ENCODE measurements at regions not wholly inside any gene's neighbourhood (a gene's known extent, or its start where the extent isn't known, plus 50 kb on each side); places are given as distances from the start of the nearest gene placed in this dataset.
"Not testable (repeated sequence)": the region's sequence is repeated elsewhere in the genome, so short reads cannot be mapped to it uniquely, and the experiment has no call there.

DNA sequence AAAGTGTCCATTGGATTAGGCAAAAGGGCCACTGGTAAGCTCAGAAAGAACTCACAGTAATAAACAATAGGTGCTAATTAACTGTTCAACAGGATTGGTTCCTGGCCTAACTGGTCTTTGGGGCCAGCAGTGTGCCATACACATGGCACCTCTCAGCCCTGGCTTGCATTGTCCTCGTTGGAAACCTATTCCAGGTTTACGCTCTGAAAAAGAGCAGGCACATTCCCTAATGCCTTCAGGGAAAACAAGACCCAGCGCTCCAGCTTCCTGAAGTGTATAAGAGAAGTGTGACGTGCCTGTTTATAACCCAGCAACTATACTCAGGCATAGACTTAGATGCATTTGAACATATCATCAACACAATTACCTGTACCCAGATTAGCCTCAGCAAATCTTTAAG, 51.9 kb upstream of the RBM47 start:
- Histone ChIP-seq H4K20me1 (ENCODE audit: insufficient read depth) (no peaks in the 10 kb centered on the region), H3K4me1 (ENCODE audit: insufficient read depth) (no peaks in the 10 kb centered on the region), H3K79me2 (ENCODE audit: insufficient read depth) (no peaks in the 10 kb centered on the region), H3K9me2 (ENCODE audit: insufficient read depth) (no peaks in the 10 kb centered on the region), H3K9me3 (ENCODE audit: low read depth) (no peaks in the 10 kb centered on the region), H2AFZ (no peak overlapping the region), H3K27ac (no peak overlapping the region), H3K36me3 (ENCODE audit: low read depth) (no peaks in the 10 kb centered on the region), H3K27me3 (replicated peaks; ENCODE audit: insufficient read depth) (no peaks in the 10 kb centered on the region), H3F3A (ENCODE audit: insufficient read depth) (no peaks in the 10 kb centered on the region), H3K4me3 (no peak overlapping the region), H3K9ac (no peak overlapping the region), H3K4me2 (ENCODE audit: unreplicated experiment) (no peak overlapping the region)
- WGBS, 2 experiments (ENCODE audit: low coverage in 1 of 2, low lambda C conversion rate in 2 of 2, missing lambda C conversion rate in 2 of 2), result 62 to 65% methylated on average over 4 of the region's 4 CpGs
- in situ Hi-C loops (cut with MboI), result no loop called here
- no peak for TF ChIP-seq EZH2phosphoT487 (IDR thresholded peaks at IDR 0.05; ENCODE audit: insufficient read depth, low read depth)
- TF ChIP-seq EZH2 (IDR thresholded peaks at IDR 0.05; ENCODE audit: insufficient read depth, poor library complexity, severe bottlenecking), result no peak
- DNase-seq, result no peak

GRCh38 chr4:40682290-40683101, 52.8 kb upstream of the RBM47 start:
- in situ Hi-C loops (cut with MboI), result no loop called here
- Histone ChIP-seq H3K9me2 (ENCODE audit: insufficient read depth) (no peaks in the 10 kb centered on the region), H3K36me3 (ENCODE audit: low read depth) (no peaks in the 10 kb centered on the region), H2AFZ (no peak overlapping the region), H4K20me1 (ENCODE audit: insufficient read depth) (no peaks in the 10 kb centered on the region), H3F3A (ENCODE audit: insufficient read depth) (no peaks in the 10 kb centered on the region), H3K4me2 (ENCODE audit: unreplicated experiment) (no peak overlapping the region), H3K27me3 (replicated peaks; ENCODE audit: insufficient read depth) (no peaks in the 10 kb centered on the region), H3K27ac (no peak overlapping the region), H3K9me3 (ENCODE audit: low read depth) (no peaks in the 10 kb centered on the region), H3K79me2 (ENCODE audit: insufficient read depth) (no peaks in the 10 kb centered on the region), H3K4me1 (ENCODE audit: insufficient read depth) (no peaks in the 10 kb centered on the region), H3K4me3 (no peak overlapping the region), H3K9ac (no peak overlapping the region)
- WGBS, 2 experiments (ENCODE audit: low coverage in 1 of 2, low lambda C conversion rate in 2 of 2, missing lambda C conversion rate in 2 of 2), result 74 to 75% methylated on average over 12 of the region's 12 CpGs
- no peak for DNase-seq
- TF ChIP-seq EZH2 (IDR thresholded peaks at IDR 0.05; ENCODE audit: insufficient read depth, poor library complexity, severe bottlenecking), result no peak
- TF ChIP-seq EZH2phosphoT487 (IDR thresholded peaks at IDR 0.05; ENCODE audit: insufficient read depth, low read depth), result no peak

DNA sequence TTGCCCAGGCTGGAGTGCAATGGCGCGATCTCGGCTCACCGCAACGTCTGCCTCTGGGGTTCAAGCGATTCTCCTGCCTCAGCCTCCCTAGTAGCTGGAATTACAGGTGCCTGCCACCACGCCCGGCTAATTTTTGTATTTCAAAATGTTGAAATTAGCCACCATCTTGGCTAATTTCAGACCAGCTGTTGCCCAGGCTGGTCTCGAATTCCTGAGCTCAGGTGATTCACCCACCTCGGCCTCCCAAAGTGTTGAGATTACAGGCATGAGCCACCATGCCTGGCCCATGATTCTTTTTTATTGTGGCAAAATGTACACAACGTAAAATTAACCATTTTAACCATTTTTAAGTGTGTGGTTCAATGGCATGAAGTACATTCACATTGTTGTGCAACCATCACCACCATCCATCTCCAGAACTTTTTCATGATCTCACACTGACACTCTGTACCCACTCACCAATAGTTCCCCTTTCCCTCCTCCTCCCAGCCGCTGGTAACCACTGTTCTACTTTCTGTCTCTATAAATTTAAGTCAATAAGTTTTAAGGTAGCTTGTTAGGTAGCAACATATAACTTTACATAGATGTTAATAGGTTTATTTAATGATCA, 54.0 kb upstream of the RBM47 start:
- H3K4me2 ChIP-seq (ENCODE audit: unreplicated experiment); in situ Hi-C loops (cut with MboI); H4K20me1 ChIP-seq (ENCODE audit: insufficient read depth); H3K27me3 ChIP-seq (replicated peaks; ENCODE audit: insufficient read depth); H3K4me1 ChIP-seq (ENCODE audit: insufficient read depth); H3K27ac ChIP-seq; H3K4me3 ChIP-seq; H3K9me3 ChIP-seq (ENCODE audit: low read depth); DNase-seq; H2AFZ ChIP-seq; H3F3A ChIP-seq (ENCODE audit: insufficient read depth); H3K79me2 ChIP-seq (ENCODE audit: insufficient read depth); H3K9ac ChIP-seq; H3K36me3 ChIP-seq (ENCODE audit: low read depth); H3K9me2 ChIP-seq (ENCODE audit: insufficient read depth): not testable (repeated sequence)
- WGBS, 2 experiments (ENCODE audit: low coverage in 1 of 2, low lambda C conversion rate in 2 of 2, missing lambda C conversion rate in 2 of 2), result 80% methylated on average over 12 of the region's 12 CpGs

DNA sequence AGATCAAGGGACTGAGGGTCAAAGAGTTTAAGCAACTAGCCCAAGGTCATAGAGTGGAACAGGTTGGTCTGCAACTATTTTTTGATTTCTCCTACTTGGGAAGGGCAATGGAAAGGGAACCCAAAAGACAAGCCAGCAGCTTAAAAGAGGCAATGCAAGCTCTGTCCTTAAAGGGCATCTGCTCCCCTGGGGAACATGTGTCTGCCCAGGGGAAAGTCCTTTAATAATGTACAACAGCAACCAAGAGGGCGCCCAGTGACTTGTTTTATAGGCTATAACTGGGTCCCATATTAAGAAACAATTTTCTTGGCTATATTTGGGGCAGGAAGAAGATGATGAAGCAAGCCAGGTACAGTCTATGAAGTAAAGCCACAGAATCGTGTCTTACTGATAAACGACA, 54.7 kb upstream of the RBM47 start:
- Histone ChIP-seq H3K4me3 (no peak overlapping the region), H3K9me2 (ENCODE audit: insufficient read depth) (no peaks in the 10 kb centered on the region), H2AFZ (no peak overlapping the region), H3K9me3 (ENCODE audit: low read depth) (no peaks in the 10 kb centered on the region), H4K20me1 (ENCODE audit: insufficient read depth) (no peaks in the 10 kb centered on the region), H3K4me2 (ENCODE audit: unreplicated experiment) (no peak overlapping the region), H3K4me1 (ENCODE audit: insufficient read depth) (no peaks in the 10 kb centered on the region), H3K27me3 (replicated peaks; ENCODE audit: insufficient read depth) (no peaks in the 10 kb centered on the region), H3K79me2 (ENCODE audit: insufficient read depth) (no peaks in the 10 kb centered on the region), H3K9ac (no peak overlapping the region), H3F3A (ENCODE audit: insufficient read depth) (no peaks in the 10 kb centered on the region), H3K36me3 (ENCODE audit: low read depth) (no peaks in the 10 kb centered on the region), H3K27ac (no peak overlapping the region)
- DNase-seq, result no peak
- WGBS, 2 experiments (ENCODE audit: low coverage in 1 of 2, low lambda C conversion rate in 2 of 2, missing lambda C conversion rate in 2 of 2), result 75 to 79% methylated on average over 3 of the region's 3 CpGs
- TF ChIP-seq EZH2 (IDR thresholded peaks at IDR 0.05; ENCODE audit: insufficient read depth, poor library complexity, severe bottlenecking) (no peak), EZH2phosphoT487 (IDR thresholded peaks at IDR 0.05; ENCODE audit: insufficient read depth, low read depth) (no peak)
- in situ Hi-C loops (cut with MboI), result no loop called here
